GM18951 (cell line): ENCODE measurements at regions not wholly inside any gene's neighbourhood (a gene's known extent, or its start where the extent isn't known, plus 50 kb on each side); places are given as distances from the start of the nearest gene placed in this dataset.
"Not testable (repeated sequence)": the region's sequence is repeated elsewhere in the genome, so short reads cannot be mapped to it uniquely, and the experiment has no call there.

Source experiments
- POLR2A ChIP-seq: IDR thresholded peaks from 4 replicates; pipeline ENCODE4 v1.6.1; 2011; ENCODE audit warnings: mild to moderate bottlenecking; ENCODE audit not compliant: insufficient read length, insufficient read depth; ENCODE audit errors: extremely low read depth
- in situ Hi-C: fragments of 300-500 bp; cut with MboI; formaldehyde crosslinking; loops from one replicate; pipeline ENCODE4 v1.12.0; 2022; ENCODE audit warnings: low sequenced_read_pairs, mixed read lengths, inconsistent platforms; ENCODE audit not compliant: unreplicated experiment

DNA sequence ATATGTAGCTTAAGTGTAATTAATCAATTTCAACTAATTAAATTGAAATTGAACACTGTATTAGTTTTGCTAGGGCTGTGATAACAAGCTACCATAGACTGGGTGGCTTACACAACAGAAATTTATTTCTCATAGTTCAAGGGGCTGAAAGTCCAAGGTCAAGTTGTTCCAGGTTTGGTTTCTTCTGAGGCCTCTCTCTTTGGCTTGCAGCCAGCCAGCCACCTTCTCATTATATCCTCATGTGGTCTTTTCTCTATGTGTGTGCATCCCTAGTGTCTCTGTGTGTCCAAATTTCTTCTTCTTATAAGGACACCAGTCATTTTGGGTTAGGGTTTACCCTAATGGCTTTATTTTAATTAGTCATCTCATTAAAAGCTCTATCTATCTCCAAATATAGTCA, 611.7 kb downstream of the UTRN start:
- in situ Hi-C loops: no loop called here
- TF ChIP-seq POLR2A: no peak

DNA sequence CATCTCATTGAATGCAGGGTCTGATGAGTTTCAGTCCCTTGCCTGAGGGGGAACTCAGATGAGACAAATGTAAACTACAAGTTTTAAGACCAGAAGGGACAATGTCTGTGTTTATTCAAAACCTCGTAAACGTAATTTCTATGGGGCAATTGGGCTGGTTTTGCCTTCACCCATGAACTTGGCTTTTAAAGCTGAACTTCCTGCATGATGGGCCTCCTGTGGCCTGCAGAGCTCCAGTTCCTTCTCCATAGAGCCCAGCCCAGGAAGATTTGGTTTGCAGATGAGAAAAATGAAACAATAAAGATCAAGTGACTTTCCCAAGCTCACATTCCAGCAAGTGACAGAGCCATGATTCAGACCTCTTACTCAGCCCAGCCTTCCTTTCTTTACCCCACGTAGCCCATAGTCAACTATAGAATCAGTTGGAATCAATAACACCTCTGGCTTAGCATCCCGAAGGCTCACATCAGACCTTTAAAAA, 612.3 kb downstream of the UTRN start:
- no peak for TF ChIP-seq POLR2A
- in situ Hi-C loops: no loop called here

DNA sequence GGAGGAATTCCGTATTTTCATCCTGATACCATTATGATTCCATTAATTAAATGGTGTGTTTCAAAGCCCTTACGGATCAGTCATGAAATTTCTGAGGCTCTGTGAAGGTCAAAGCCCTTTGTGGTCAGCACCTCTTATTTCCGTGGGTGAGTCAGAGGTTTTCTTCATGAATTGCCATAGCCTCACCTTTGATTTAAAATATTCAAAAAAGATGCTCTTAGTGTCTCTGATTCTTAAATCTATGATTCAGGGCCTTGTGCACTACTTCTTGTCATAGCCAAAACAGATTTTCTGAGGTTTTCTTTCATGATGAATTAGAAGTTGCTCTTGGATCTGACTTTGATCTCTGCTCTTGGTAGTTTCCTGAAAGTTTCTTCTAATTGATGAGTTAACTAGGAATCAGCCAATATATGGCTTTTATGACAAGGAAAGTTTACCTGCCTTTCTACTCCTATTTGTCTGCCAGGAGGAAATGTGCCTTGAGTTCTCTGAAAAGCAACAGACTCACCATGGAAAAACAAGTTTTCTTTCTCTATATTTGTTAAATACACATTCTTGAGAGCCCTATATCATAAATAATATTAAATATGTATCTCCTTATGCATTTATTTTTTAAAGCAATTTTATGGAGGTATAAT, 613.0 kb downstream of the UTRN start:
- in situ Hi-C loops: no loop called here
- no peak for TF ChIP-seq POLR2A

DNA sequence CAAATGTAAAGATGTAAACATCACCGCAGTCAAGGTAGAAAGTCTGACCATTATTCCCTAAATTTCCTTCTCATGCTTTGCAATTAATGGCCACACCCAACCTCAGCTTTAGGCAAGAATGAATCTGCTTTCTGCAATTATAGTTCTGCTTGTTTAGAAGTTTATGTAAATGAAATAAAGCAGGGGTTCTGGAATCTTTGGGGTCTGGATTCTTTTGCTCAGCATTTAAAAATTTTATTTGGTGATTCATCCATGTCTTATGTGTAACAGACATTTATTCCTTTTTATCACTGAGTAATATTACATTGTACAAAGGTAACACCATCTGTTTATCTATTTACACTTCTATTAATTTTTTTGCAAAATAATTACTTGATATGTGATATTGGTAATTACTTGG, 613.6 kb downstream of the UTRN start:
- in situ Hi-C loops: no loop called here
- TF ChIP-seq POLR2A: no peak

DNA sequence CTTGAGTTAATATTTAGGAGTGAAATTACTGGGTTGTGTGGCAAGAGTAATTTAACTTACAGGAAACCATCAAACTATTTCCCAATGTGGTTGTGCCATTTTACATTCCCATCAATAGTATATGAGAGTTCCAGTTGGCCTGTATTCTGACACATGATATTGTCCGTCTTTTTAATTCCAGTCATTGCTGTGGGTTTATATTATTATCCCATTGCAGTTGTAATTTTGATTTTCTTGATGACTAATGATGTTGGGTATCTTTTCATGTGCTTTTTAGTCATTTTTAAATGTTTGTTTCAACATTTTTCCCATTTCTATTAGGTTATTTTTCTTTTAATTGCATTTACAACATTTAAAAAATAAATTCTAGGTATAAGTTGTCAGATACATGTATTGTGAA, 614.0 kb downstream of the UTRN start:
- in situ Hi-C loops: no loop called here

DNA sequence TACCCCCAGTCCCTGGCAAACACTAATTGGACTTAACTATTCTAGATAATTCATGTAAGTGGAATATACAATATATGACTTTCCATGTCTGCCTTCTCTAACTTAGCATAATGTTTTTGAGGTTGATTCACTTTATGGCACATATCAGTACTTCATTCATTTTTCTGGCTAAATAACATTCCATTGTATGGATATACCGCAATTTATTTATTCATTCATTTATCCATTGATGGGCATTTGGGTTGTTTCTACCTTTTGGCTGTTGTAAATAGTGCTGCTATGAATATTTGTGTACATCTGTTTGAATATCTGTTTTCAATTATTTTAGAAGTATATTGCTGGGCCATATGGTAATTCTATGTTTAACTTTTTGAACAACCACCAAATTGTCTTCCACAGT, 616.3 kb downstream of the UTRN start:
- in situ Hi-C loops: no loop called here
- TF ChIP-seq POLR2A: no peak

More for the DNA sequence above, 614.0 kb downstream of the UTRN start:
- TF ChIP-seq POLR2A: no peak

DNA sequence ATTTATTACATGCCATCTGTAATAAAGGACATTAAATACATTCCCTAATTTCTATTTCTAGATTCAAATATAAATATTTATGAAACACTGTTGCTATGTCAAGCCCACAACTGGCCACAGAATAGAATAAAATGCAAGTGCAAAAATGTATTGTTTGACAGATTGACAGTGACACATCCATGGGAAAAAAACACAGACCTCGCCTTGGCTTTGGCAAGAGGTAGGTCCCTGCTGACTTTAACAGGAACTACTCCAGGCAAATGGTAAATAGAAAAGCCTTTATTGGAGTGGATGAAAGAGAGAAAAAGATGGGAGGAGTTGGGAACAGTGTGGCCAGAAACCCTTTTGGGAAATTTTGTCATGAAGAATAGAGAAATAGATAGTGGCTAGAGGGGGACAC, 622.9 kb downstream of the UTRN start:
- in situ Hi-C loops: no loop called here
- TF ChIP-seq POLR2A: no peak

DNA sequence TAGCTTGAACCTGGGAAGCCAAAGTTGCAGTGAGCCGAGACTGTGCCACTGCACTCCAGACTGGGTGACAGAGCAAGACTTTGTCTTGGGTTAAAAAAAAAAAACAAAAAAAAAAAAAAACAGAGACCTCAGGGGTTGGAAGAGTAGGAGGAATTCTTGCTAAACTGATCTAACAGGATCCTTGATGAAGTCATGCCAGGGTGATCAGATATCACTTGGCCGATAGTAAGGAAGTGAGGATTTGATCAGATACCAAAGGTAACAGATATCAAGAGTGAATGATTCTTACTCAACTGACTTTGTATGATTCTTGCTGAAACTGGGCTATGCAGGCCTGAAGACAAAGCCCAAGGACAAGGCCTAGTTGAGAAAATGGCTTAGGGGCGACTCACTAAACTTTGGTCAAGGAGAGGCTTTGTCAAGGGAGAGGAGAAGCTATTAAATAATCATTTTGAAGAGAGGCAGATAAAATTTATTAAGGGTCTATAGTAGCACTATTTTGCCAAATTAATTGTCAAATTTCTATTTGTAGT, 624.7 kb downstream of the UTRN start:
- no peak for TF ChIP-seq POLR2A
- in situ Hi-C loops: no loop called here

DNA sequence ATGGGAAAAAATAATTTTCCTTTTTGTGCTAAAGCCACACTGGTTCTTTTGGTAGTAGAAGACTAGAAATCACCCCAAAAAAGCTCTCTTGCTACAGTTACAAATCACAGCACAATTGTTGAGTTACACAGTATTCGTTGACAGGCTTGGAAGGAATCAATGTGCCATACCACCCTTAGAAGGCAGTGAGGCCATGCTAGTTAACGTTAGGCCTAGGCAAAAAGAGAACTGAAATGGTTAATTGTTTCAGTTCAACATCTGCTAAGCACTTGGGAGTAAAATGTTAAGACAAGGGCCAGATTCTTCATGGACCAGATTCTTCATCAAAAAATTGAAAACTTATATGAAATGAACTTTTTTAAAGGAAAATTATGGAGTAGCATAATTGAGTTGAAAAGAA, 626.2 kb downstream of the UTRN start:
- in situ Hi-C loops: no loop called here
- TF ChIP-seq POLR2A: no peak

DNA sequence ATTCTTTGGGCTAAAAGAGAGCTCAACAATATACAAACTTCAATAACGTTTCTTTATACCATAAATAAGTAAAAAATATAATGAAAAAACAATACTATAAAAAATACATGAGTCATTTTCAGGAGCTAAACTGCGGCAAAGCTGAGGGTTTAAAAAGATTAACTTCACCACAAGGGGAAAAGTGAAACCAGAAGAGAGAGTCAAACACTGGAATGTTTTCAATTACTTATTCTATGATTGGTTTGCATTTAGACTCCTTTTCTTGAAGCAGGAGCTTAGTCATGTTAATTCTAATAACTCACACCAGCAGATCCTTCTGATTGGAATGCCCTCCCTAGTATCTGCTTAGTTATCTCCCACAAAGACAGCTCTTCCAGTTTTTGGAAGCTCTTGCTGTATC, 627.3 kb downstream of the UTRN start:
- TF ChIP-seq POLR2A: no peak
- in situ Hi-C loops: no loop called here

DNA sequence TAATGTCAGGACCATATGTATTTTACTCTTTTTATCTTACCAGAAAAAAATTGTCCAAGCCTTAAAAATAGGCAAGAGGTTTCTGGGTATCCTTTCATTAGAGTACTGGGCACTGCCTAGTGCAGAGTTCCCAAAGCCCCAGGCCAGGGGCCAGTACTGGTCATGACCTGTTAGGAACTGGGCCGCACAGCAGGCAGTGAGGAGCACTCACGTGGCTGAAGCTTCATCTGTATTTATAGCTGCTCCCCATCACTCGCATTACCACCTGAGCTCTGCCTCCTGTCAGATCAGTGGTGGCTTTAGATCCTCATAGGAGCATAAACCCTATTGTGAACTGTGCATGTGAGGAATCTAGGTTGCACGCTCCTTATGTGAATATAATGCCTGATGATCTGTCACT, 632.9 kb downstream of the UTRN start:
- TF ChIP-seq POLR2A: no peak
- in situ Hi-C loops: no loop called here

DNA sequence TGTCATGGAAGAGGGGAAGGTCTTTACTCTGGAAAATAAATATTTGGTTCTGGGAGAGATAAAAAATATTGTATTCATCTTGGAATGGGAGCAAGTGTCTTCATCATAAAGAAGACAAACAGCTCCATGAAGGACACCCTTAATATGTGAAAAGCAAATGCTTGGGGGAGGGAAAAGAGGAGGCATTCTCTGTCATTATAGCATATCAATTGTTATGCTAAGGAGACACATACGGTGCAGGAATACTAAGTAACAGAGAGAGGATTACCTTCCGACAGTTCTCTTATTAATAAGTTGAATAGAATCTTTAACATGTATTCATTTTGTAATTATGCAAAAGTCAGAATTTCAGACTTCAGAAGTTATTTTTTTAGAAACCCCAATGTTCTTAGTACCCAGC, 634.4 kb downstream of the UTRN start:
- TF ChIP-seq POLR2A: no peak
- in situ Hi-C loops: no loop called here

DNA sequence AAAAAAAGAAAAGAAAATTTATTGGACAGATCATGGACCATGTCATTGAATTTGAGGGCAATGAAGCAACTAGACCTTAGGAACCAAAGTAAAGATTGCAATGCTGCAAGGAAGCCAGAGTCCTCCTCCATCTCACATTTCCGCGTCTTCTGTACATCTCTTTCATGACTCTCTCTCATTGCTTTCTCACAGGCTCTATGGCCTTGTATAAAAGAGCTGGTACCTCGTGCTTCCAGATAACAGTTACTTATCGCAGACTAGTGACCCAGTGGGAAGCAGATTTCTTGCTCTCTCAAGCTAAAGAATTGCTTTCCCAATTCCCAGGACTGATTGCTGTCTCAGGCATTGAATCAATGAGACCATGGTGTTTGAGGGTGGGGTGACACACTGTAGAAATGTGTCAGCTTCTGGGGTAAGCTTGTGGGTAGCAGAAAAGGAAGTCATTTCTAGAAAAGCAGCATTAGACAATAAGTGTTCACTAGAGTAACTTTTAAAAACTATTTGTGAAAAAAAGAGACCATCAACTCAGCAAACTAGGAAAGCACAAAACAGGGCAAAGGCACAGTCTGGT, 635.3 kb downstream of the UTRN start:
- in situ Hi-C loops: no loop called here
- TF ChIP-seq POLR2A: no peak

DNA sequence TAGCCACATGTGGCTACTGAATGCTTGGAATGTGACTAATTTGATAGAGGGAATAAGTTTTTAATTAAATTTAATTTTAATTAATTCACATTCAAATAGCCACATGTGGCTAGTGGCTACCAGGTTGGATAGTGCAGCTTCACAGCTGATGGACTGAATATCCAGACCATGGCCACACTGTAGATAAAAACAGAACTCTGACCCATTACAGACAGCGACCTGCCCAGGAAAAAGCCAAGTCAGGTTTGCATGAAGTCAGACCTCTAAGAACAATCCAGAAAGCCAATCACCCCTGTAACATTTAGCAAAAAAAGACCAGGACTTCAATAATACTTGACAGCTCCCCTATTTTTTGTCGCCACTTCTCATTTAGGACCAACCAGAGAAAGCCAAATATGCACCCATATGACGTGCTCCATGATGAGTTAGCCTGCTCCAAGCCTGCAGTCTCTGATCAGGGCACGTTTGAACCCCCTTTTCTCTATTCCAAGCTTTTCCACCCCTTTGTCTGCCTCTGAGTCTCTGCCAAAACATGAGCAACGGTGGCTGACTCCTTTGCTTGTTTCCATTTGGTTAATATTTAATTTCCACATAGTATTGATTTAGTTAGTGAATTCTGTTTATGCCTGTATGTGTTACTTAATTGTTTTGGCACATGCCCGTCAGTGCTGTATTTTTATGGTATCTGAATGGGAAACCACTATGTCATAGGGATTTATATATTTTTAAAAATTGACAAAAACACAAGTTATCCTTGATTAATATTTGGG, 636.3 kb downstream of the UTRN start:
- in situ Hi-C loops: no loop called here
- TF ChIP-seq POLR2A: no peak

DNA sequence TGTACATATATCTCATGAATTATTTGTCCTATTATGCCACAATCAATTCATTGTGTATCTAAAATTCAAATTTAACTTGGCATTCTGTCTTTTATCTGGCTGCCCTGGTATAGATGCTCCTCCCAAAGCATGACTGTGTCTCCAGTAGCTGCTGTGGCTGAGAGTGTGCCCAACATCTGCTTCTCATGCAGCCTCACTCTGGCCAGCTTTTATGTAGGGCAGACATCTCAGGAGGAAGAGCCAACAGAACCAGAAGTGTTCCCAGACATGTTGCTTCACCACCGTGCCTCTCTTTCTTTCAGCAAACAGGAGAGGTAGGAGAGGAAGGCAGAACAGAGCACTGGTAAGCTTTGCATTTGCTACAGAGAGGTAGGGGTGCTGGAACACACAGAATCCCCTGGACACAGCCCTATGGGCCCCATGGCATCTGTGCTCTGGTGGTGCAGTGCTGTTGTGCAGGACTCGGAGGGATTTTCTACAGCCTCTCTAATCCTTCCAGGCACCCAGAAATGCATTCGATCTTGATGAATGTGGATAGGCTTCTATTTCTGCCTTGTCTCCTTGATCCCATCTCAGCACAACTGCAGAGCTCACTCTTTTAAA, 637.1 kb downstream of the UTRN start:
- TF ChIP-seq POLR2A: no peak
- in situ Hi-C loops: no loop called here

DNA sequence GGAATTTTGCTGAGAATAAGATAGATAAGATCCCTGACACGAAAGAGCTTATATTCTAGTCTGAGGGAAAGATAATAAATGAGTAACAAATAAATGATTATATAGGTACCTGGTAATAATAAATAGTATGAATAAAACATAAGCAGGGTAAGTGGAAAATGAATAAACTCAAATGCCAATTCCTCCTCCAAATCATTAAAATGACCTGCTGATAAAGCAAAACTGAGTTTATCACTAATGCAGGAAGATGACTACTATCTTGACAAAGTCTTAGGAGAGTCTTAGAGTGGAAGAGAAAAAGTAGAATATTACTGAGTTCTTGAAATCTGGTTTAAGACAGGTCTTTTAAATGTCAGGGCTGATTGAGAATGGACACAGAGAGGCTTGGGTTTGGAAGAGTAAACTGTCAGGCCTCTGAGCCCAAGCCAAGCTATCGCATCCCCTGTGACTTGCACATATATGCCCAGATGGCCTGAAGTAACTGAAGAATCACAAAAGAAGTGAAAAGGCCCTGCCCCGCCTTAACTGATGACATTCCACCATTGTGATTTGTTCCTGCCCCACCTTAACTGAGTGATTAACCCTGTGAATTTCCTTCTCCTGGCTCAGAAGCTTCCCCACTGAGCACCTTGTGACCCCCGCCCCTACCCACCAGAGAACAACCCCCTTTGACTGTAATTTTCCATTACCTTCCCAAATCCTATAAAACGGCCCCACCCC, 637.8 kb downstream of the UTRN start:
- in situ Hi-C loops: not testable (repeated sequence)

DNA sequence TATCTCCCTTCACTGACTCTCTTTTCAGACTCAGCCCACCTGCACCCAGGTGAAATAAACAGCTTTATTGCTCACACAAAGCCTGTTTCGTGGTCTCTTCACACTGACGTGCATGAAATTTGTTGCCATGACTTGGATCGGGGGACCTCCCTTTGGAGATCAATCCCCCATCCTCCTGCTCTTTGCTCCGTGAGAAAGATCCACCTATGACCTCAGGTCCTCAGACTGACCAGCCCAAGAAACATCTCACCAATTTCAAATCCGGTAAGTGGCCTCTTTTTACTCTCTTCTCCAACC, 638.3 kb downstream of the UTRN start:
- in situ Hi-C loops: not testable (repeated sequence)
